Activated CD4-positive, alpha-beta T cell treated with anti-CD3 and anti-CD28 coated beads for 4 hours (primary cell): ENCODE measurements at regions not wholly inside any gene's neighbourhood (a gene's known extent, or its start where the extent isn't known, plus 50 kb on each side); places are given as distances from the start of the nearest gene placed in this dataset.
"Not testable (repeated sequence)": the region's sequence is repeated elsewhere in the genome, so short reads cannot be mapped to it uniquely, and the experiment has no call there.

Experiments used
- DNase-seq, 2 donors: peaks; one replicate each; pipeline ENCODE4 v3.0.0-alpha.2; 2020

DNA sequence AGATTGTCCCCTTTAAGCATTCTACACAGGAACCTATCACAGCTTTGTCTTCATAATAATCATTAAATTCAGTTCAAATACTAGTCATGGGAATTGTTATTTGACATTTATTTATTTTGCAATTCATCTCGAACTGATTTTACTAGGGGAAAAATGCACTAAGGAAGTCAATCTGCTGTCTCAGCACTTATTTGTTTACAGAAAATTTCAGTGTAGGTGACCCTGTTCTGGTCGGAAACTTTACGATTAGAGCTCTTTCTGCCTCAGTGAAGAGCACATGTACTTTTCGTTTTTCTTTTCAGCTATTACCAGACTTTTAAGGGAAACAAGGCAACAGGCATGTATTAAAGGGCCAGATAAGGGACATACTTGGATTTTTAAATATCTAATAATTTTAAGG is 1405.7 kb upstream of the ZEB2 start:
- DNase-seq: no peak

DNA sequence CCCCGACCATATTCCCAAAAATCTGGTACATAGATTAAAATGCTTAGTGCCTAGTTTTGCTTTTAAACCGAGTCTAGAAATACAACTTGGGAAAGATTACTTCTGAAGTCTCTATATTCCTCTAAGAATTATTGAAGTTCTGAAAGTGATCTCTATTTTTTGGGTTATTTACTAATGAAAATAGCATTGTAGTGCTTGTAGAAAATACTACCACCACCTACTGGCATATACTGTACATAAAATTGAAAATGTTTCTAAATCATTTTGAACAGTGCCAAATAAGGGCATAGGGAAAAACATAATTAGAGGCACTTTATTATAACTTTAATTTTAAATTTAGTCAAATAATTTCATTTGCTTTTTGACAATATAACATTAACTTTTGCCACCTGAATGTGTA is 1399.6 kb upstream of the ZEB2 start:
- no peak for DNase-seq

DNA sequence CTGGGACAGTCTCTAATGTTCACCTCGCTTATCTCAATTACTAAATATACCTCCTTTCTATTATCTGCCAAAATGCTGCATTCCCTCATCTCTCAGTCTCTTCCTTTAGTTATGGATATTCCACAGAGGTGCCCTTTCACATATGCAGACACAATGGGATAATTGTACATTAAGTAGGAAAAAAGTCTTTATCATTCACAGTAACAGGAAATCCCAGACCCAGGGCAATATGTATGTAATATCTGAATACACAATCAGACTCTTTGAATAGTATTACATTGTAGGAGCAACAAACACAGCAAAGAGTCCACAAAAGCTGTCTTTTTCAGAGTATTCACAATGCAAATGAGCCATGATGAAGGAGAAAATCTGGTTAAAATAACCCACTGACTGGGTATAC is 1399.0 kb upstream of the ZEB2 start:
- no peak for DNase-seq

DNA sequence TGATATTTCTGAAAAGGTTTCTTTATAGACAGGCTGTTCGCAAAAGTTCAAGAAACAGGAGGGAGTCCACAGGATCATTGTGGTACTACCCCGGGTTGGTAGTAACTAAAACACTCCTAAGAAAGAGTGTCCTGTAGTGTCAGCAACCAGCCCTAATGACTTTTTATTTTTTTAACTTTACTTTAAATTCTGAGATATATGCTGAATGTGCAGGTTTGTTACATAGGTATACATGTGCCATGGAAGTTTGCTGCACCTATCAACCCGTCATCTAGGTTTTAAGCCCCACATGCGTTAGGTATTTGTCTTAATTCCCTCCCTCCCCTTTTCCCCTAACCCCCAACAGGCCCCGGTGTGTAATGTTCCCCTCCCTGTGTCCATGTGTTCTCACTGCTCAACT is 1396.9 kb upstream of the ZEB2 start:
- DNase-seq: no peak

DNA sequence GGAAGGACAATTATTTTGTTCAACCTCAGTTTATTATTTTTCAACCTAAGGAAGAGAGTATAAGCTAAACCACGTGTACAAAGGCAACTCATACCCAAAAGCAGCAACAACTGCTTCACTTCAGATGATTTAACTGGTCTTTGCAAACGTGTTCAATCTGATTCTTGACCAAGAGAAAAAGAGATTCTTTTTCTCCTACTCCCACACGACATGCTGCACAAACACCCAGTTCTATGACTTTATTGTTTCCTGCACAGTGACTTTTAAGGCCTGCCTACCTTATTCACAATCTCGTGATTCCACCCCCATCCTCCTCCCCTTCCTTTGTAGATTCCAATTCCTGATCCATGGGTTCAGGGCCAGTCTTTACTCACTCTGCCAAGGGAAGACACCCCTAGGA is 1394.8 kb upstream of the ZEB2 start:
- no peak for DNase-seq

DNA sequence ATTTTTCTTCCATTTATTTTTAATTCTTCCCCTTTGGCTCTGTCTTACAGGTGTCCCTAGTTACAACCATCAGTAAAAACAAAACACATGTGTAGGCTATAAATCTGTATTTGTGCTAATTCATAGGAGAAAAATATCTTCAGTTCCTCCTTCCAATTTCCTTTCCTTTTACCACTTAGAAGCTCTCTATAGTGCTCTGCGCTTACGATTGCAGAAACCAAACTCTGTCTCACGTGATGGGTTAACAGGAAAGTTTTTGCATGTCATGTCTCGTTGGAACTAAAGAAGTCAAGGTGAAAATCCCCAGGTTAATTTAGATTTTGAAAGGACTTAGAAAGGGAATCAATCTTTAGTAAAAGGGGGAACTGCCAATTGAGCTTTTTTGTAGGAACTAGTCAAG is 1390.5 kb upstream of the ZEB2 start:
- no peak for DNase-seq

DNA sequence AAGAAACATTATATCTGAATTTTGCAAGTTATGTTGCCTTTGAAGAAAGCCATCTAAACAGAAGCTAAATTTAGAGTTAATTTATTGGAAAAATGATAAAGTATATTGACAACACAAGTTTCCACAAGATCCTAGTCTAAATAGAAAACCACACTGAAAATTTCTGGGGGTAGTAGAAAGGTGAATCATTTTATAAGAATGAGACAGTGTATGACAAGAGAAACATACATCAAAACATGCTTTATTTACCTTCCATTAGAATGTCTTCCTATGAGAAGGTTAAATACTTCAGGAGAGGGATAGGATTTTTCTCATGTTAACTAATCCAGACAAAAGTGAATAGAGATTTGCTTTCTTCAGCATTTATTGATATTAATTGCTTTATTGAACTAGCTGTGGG is 1389.8 kb upstream of the ZEB2 start:
- DNase-seq: no peak

DNA sequence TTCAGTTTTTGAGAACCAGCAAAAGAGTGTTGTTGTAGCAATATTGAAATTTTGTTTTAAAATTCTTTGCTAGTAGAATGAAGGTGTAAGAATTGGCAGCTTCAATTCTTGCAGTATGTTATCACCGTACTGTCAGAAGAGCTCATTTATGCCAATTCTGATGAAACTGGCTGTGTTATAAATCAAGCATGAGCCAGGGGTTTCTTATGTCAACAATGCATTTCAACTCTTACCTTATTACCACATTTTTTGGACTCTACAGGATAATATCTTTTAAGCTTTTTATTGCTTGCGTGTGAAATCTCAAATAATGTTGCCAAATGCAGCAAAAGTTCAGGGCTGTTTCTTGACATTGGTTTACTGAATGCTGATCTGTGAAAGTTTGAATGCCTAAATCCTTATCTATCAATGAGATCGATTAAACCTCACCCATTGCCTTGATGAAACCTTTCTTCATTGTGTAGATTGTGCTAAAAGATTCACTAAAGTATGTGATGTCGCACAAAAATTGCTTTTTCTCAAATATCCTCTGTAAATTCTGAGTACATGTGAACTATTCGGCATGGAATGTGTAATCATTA is 1389.3 kb upstream of the ZEB2 start:
- DNase-seq: no peak

DNA sequence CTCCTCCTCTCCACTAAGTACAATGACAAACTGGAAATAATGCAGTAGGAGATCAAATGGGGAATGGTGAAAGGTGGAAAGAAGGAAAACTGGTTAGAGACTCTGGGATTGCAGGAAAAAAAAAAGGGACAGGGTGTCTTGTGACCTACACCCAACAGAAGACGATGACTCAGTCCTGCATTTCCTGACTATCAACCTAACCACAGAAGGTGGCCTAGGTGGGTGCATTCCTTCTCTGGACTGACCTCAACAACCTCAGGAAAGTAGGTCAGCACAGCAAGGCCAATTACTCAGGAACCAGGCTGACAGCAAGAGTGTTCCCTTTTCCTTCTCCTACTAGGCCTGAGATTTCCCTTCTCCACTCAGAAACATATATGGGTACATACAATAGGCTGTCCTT is 1386.4 kb upstream of the ZEB2 start:
- DNase-seq: no peak

DNA sequence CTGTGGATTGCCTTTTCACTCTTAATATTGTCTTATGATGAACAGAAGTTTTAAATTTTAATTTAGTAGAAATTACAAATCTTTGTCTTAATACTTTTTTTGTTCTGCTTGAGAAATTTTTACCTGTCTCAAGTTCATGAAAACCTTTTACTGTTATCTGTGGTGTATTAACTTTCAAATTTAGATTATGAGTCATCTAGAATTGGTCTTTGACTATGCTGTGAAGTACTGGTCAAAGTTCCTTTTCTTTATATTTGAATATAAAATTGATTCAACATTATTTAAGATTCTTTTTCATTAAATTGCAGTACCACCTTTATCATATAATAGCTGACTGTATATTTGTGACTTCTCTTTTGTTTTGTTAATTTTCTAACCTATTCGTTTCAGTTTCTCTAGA is 1385.5 kb upstream of the ZEB2 start:
- DNase-seq: no peak

DNA sequence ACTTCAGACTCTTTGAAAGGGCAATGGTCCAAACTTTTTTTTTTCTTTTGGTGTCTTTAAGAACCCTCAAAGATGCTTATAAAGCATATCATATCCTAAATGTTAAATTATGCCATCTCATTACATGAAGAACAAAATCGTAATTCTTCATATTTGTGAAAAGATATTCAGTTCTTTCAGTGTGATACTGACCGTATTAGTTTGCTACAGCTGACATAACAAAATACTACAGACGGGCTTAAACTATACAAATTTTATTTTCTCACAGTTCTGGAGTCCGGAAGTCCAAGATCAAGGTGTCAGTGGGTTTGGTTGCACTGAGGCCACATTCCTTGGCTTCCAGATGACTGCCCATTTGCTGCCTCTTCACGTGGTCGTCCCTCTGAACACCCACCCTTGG is 1377.2 kb upstream of the ZEB2 start:
- no peak for DNase-seq

DNA sequence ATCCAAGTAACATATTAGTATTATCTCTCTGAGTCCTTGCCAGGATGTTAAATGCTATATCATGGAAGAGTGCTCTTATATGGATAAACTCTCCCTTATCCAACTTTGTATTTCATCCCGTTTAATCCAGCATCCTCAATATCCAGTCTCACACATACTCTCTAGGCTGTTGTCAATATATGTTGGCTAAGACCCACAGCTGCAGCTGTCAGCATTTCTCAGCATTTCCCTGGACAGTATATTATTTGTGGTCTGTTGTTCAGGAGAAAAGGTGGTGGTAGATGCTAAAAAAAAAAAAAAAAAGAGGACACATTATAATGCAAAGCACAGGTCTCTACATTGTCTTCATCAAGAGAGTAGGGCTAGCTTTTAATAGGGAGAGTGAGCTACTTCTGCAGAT is 1368.0 kb upstream of the ZEB2 start:
- no peak for DNase-seq

DNA sequence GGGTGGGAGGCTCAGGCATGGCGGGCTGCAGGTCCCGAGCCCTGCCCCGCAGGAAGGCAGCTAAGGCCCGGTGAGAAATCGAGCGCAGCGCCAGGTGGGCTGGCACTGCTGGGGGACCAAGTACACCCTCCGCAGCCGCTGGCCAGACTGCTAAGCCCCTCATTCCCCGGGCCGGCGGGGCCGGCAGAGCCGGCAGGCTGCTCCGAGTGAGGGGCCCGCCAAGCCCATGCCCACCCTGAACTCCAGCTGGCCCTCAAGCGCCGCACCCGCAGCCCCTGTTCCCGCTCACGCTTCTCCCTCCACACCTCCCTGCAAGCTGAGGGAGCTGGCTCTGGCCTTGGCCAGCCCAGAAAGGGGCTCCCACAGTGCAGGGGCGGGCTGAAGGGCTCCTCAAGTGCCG is 1361.1 kb upstream of the ZEB2 start:
- DNase-seq: not testable (repeated sequence)

DNA sequence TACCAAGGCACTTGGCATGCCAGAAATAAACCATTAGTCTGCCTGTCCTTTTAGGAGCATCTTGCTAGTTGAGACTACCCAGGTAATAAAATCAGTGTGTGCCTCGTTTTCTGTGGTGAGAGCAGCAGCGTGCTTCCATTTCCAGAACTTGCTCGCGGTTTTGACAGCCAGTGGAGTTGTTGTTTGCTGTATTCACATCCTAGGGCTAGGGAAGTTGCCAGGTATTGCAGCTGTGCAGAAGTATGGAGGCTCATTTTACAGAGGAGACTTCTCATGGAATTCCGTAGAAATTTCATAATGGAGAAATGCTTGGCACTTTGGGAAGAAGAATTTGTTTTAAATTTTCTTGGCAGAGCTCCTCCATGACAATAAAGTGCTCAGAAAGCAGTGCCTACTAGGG is 1355.1 kb upstream of the ZEB2 start:
- DNase-seq: no peak

DNA sequence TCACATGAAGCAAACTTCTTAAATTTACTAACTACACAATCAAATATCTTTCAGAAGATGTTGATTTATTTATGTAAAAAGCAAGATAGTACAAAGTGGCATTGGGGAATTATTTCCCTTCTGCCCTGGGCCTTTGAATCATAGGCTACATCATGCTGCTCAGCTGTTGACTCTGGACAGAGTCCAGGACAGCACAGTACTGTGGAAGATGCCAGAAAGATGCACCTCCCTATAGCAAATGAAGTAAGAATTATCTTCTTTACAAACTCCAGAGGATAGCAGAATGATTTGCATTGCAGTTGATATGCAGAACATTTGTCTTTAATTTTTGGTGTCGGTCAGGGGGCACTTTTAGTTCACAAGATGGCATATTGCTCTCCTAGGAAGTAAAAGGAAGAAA is 1354.5 kb upstream of the ZEB2 start:
- no peak for DNase-seq

DNA sequence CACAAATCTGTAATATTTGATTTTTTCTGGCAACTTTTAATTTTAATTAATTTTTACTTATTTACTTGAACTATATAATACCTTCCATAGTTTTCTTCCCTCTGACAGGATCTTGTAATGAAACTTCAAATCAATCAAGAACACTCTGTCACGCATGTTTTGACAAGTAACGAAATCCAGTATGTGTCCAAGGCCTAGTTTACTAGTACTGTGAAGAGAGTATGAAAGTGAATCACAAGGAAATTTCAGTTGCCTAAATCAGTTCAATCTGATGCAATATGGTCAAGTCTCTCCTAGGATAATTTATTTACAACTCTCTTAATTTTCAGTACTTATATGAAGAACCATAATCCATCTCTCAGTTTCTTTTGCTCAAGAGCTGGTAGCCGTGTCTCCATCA is 1344.6 kb upstream of the ZEB2 start:
- DNase-seq: no peak

DNA sequence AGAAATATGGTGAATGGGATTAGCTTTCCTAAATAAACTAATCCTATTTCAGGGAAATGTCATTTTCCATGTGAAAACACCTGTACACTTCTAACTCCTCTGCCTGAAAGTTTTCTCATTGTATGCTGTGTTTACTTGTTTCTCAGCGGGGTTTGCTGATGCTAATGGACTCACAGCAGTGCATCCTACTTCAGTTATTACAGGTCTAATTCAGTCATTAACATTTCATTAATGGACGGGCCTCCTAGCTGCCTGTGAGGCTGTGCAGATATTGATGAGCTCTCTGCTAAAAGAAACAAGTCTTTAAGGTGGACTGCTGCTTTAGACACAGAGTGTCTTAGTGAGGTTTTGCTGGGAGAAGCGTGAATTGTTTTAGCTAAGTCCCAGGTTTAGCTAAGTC is 1342.0 kb upstream of the ZEB2 start:
- no peak for DNase-seq

DNA sequence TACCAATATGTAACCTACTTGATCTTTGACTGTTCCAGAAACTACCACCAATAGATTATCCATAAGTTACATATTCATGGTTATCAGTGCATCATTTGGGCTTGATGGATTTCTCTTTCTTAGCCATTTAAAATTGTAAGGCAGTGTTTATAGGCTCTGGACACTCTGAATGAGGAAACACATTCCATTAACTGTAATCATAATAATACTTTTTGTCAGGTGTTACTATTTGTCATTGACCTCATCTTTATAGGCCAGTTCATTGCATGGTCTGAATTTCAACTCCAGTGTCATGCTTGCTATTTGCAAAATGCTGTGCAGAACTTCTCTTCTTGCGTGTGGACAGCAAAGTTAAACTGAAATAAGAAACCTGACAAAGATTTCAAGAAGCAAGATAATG is 1340.2 kb upstream of the ZEB2 start:
- DNase-seq: no peak

DNA sequence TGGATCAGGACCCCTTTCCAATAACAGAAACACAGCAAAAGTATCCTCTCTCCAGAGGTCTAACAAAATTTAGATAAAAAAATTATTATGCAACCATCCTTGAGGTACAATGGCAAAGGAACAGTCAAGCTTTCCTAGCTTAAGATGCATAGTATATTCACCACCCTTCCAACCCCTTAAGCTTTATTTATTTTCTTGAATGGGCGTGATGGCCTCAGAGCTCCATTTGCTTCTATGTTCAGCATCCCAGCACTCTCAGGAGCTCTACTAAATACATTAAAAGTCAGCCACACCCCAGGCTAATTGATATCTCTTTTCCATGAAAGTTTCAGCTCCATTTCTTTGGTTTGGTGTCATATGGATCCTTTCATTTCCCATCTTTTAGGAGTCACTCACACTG is 1335.2 kb upstream of the ZEB2 start:
- DNase-seq: no peak

DNA sequence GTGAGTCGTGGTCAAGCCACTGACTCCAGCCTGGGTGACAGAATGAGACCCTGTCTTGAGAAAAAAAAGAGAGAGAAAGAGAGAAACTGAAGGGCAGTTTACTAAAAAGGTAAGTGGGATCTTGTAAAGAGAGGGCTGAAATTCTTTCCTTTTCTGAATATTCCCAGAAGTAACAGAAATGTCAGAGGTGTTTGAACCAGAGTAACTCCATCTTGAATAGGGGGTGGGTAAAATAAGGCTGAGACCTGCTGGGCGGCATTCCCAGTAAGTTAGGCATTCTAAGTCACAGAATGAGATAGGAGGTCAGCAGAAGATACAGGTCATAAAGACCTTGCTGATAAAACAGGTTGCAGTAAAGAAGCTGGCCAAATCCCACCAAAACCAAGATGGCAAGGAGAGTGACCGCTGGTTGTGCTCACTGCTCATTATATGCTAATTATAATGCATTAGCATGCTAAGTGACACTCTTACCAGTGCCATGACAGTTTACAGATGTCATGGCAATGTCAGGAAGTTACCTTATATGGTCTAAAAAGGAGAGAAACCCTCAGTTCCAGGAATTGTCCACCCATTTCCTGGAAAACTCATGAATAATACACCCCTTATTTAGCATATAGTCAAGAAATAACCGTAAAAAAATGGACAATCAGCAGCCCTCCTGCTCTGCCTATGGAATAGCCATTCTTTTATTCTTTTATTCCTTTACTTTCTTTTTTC is 1334.3 kb upstream of the ZEB2 start:
- DNase-seq: no peak

DNA sequence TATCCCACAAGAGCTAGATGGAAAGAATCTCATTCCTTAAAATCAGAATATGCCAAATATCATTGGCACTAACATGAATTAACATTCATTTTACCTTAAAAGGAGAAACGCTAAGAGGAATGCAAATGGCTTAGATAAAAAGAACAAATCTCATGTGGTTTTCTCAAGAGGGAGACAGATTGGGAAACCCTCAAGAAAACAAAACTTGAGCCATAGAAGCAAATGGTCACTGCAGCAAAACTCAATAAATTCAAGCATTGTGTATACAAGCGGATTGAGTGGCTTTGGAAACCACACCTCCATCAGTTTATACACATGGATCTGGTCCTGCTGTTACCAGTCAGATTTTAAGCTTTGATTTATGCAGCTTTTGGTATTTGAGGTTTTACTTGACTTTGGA is 1331.8 kb upstream of the ZEB2 start:
- no peak for DNase-seq

DNA sequence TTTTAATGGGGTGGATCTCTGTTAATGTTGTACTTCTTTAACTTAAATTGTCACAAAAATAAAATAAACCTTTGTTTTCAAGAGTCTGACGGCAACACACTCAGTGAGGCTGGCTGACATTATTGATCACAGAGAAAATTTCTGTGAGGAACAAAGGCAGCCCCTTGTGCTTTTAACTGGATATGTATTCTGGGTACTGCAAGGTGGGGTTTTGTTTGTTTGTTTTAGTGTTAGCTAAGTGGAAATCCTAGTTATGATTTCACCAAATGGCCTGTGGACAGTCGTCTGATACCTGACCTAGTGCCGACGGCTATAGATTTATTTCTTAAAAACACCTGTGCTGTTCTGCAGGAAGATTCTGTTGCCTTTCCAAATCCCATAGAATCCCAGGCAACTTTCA is 1329.5 kb upstream of the ZEB2 start:
- DNase-seq: no peak

DNA sequence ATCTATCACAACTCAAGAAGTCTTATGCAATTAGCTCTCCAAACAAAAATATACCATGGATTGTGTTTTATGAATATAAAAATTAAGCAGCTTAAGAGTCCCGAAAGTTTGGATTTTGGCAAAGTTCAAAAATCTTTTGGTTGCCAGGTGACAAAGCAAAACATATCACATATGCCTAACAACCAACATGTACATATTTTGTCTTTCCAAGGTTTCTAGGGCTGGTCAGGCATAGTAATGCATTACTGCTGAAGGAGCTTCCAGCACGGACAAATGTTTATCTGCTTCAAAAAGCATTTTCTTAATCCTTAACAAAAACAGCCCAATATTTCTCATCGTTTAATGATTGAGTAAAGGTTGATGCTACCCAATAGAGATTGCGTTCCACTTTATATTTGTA is 1327.1 kb upstream of the ZEB2 start:
- no peak for DNase-seq

DNA sequence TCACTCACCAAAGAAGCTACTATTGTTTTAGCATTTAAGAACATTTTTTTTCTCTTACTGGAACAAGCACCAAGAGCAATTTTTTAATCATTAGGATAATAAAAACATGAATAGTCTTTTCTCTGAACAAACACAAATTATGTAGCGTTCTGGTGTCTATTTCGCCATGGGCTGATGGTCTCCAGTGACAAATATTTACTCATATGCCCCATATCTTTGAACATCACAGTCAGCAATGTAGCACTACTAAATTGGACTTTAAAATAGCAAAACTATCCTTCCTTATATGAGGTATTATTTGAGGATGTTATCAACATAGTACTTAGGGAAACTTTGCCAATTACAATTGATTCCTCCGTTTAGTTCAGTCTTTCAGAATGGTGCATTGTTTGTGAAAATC is 1326.0 kb upstream of the ZEB2 start:
- DNase-seq: no peak

DNA sequence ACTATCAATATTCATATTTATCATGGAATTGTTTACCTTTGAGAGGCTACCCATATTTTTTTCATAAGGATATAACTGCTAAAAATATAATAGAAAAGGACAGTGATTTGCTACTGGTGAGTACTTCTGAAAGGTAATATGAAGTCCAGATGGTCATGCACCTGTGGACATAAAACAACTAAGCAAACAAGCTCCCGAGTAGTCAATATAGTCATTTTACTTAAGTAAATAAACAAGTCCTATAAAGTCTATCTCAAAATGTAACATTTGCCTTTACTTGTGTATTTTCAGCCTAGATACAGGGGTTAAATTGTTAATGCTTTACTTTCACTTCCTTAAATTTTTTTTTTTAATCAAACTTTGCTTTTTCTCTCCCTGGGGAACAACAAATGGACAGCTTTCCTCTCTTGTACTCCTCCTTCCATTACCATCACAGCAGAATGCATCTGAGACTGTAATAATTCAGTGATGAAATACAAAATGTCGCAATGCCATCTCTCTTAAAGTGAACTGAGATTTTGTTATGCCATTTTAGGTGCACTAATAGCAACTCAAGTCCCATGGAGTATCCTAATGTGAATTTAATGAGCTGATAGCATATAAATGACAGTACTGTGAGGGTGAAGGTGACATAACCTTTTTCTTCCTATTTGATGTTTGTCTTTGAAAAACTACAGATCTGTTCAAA is 1325.4 kb upstream of the ZEB2 start:
- no peak for DNase-seq
